GM21360 (cell line): ENCODE measurements at regions not wholly inside any gene's neighbourhood (a gene's known extent, or its start where the extent isn't known, plus 50 kb on each side); places are given as distances from the start of the nearest gene placed in this dataset.

ENCODE experiments used
- ATAC-seq: cut with Tn5 transposase; IDR thresholded peaks from one replicate; pipeline ENCODE4 v1.9.1; 2021; ENCODE audit warnings: mild to moderate bottlenecking, moderate library complexity; ENCODE audit not compliant: unreplicated experiment

DNA sequence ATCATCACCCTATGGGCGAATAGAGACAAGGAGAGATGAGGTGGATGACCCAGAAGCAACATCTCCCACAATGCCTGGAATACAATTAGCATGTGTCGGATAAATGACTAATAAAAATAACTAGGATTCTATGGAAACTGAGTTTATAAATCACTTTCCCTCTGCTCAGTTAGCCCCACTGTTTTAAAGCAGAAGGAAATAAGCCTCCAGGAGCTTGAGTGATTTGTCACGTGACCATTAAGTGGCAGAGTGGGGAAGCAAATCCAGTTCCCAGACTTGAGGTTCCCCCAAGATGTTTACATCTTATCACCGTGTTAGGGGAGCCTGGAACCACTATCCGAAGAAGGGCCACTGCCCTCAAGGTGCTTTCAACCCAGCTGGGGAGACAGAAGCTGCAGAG is 136.5 kb upstream of the CCND2 start:
- no peak for ATAC-seq

DNA sequence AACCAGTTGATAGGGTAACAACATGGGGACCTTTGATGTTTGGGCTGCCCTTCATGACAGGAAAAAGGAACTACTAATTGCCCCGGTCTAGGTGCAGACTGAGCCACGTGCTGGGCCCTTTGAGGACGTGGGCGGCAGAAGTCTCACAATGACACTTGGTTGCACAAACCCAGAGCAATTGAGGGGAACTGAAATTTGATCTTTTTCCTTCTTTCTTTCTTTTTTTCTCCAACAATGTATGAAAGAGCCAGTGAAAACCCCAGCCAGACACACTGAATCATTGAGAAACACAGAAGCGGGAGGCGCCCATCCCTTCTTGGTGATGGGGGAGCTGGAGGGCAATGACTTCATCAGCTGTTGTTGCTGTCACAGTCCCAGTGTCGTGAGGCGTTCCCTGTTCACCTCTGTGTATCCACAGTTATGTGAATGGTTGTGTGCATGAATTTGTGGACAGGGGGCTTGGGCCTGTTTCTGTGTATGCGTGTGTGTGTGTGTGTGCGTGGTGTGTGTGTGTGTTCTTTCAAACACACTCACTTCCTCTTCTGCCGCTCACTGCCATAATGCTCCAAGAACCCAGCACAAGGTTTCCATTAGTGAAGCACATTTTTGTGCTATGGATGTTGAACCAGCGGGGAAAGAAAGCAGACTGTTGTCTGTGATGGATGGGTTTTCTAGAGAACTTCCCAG is 137.5 kb upstream of the CCND2 start:
- peak; percentile 71 for ATAC-seq

DNA sequence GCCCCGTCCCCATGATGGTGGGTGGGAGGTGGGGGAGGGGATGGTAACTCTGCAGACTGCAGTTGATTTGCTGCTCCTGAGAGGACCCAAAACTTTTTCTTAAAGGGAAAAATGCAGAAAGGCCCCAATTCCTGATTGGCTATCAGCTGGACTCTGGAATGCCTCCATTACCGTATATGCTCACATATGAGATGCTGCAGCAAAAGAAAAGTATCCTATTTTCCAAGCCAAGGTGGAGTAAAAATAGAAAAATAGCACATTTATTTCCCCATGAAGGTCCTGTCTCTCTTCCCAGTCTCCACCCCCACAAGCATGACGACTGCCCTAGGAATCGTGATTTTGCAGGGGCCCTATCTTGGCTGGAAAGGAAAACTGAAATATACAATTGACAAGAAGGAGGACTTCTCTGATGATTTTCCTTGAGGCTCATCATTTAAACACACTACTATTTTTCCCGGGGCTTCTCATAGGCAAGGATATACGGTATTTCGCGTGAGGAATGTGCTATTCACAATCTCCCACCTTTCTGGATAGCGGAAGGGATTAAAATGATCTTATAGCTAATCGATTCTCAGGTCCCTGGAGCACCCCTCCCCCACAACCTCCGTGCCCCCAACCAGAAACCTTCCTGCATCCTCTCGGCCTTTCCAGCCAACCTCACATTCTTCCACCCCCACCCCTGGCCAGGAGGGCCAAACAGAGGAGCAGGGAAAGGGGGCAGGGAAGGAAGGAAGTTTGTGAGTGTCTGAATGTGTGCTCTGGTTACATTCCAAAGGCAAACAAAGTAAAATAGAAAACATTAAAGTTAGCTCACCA is 138.9 kb upstream of the CCND2 start:
- no peak for ATAC-seq

DNA sequence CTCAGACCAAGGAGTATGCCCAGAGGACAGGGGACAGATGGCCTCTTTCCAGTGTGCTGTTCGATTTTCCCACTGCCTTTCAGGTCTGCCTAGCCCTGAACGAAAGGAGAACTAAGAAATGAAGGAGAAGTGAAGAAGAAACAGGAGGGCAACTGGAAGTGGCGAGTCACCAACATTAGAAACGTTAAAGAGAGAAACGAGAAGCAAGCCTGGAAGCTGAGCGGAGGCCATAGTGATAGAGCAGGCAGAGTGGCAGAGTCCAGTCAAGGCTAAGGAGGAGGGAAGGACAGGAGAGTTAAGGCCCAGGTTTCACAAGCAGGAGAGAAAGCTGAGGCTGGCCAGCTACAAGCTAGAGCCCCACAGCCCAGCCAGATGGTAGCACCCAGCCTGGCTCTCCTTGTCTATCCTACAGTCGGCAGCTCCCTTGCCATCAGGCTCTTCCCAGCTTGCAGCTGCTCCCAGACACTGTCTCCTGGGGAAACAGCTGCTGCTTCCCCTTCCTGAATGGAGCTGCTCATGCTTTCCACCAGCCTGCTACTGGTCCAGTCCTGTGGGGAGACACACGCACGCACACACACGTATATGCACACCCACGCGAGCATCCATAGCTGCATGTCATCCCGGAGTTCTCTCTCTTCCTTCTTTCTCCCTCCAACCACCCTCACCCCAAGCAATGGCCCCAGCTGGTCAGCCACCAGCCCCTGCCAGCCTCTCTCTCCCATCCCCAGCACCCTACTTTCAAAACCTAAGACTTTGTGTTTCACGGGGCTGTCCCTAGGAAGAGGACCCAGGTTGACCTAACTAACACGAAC is 139.7 kb upstream of the CCND2 start:
- ATAC-seq: no peak

DNA sequence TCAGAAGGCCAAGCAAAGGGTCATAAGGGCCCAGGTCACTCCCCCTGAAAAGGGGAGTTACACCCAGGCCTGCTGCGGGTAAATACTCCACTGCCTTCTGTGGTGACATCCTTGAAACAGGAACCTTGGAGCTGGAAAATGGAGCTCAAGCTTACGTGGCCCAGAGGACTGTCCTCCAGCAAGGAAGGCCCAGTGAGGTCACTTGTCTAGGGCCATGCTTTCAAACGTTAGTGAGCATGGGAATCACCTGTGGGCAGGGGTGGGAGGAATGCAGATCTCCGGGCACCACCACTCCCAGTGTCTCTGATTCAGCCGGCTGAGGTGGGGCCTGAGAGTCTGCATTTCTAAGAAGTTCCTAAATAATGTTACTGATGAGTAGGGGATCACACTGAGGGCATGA is 140.5 kb upstream of the CCND2 start:
- no peak for ATAC-seq

DNA sequence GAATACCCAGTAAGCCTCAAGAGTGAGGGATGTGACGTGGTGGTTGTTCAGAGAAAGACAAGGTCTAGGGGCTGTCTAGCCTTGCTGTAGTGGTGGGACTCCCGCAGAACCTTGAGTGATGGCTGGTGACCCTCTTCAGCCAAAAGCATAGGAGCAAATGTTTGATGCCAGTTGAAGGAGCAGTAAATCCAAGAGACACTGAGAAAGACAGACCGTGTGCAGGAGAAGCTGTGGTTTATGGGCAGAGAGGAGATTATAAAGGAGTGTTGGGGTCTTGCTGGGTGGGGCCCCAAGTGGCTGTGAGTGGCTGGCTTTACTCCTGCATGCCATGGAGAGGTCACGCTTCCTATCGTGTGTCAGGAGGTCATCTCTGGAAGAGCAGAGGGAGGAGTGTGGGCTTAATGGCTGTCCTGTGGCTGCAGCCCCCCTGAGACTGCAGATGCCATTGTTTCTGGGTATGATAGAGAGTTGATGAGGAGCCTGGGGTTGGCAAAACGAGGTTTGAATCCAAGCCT is 152.0 kb upstream of the CCND2 start:
- no peak for ATAC-seq

DNA sequence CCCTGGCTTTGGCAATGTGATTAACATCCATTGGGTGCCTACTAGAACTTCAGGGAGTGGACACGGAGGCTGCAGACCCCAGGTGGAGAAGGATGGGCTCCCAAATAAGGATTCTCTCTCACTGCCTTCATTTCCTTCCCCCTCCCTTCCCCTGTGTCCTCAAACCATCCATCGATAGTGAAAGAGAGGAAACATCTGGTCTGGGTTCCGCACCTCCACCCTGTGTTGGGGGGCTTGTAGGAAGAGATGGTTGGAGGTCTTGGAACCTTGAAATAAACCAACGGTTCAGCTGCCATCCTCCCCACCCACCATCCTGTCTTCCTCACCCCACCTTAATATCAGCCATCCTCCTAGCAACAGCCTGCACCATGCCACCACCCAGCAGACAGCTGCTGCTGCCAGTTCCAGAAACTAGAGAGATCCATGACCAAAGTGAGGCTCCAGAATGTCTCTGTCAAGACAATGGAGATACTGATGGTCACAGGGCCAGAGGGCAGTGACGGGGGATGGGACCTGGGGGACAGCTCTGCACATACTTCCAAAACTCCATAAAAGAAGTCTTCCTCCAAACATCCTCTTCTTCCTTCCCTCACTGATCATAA is 153.1 kb upstream of the CCND2 start:
- no peak for ATAC-seq

DNA sequence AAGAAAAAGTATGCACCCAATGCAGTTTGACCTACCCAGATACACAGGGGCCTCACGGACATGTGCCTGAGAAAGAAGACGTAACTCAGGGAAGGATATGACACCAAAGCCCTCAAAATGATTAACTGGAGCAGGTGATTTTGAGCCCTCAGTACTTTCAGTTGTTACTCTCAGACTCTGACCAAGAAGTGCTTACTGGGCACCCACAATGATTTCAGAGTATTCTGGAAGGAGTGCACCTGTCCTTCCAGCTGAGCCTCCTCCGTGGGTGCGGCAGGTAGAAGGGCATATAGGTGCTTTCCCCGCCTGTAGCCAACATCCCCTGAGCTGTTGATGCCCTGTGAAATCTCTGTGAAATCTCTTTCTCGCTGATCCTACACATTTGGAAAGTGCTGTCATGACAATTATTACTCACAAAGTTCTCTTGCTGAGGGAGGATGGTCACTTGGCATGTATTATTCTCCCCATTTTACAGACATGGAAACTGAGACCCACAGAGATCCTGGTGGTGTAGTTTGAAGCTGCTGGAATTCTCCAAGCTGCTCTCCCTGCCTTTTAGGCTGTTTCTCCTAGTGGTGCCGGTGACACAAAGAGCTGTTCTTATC is 154.3 kb upstream of the CCND2 start:
- ATAC-seq: peak; percentile 65

DNA sequence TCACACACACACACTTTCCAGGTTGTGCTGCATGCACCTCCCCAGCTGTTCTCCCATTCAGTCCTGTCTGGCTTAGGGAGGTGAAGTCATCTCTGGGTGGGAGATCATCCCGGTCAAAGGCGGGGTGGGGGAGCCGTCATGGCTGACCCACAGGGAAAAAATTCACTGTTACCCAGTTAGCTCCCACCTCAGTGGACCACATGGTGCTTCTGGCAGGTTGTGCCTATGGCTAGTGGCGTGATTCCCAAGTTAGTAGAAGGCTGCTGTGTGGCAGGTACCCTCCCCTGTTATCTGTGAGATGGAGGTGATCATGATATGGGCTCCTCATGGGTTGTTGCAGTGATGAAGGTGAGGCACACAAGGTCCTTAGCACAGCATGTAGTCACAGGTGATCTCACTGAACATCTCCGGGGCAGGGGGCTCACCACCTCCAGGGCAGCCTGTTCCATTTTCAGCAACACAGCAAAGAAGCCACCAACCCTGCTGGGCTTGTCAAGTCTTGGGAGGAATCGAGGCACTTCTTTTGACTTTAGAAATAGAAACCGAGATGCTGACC is 154.9 kb upstream of the CCND2 start:
- ATAC-seq: peak; percentile 8

DNA sequence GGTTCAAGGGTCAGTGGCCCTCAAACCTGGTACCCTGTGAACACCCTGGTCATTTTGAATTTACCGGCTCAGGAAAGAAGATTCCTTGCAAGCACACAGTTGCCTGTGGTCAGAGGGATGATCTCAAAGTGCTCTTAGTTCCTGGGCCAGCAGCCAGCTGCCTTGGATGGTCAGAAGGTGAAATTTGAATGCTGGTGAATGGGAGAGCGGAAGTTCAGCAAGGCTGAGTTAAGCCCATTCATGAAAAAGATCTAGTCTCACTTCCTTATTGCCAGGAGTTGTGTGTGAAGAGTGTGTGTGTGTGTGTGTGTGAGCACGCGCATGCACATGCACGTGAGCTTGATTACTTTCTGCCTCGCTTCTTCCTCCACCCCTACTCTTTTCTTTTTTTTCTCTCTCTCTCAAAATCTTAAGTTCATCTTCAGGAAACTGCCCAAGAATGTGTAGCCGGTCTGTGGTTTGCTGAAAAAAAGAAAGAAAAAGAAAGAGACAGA is 155.5 kb upstream of the CCND2 start:
- peak; percentile 41 for ATAC-seq

DNA sequence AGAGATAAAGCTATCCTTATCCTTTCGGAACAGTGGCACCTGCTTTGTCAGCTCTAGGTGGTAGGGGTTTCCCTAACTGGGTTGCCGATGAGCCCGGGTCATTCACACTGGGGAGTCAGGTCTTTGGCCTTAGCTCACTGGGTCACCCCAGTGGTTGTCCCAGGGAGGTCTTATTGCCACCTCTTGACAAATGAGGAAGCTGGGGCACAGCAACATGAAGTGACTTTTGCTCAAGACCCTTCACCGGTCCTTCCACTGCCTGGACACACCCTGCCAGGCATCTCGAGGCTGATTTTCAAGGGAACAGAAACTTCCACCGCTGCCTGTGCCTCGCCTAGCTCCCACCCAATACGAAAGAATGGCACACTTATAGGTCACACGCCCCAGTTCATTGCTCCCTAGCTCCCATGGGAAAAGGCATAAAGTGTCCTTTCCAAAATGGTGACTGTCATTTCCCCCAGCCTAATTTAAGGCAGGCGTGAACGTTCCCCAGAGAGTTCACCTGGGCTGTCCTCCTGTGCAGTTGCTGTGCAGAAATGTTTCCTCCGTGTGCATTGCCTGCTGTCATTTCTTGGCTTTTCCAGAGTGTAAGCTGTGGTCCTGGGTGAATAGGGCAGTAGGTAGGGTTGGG is 156.1 kb upstream of the CCND2 start:
- ATAC-seq: peak; percentile 3

DNA sequence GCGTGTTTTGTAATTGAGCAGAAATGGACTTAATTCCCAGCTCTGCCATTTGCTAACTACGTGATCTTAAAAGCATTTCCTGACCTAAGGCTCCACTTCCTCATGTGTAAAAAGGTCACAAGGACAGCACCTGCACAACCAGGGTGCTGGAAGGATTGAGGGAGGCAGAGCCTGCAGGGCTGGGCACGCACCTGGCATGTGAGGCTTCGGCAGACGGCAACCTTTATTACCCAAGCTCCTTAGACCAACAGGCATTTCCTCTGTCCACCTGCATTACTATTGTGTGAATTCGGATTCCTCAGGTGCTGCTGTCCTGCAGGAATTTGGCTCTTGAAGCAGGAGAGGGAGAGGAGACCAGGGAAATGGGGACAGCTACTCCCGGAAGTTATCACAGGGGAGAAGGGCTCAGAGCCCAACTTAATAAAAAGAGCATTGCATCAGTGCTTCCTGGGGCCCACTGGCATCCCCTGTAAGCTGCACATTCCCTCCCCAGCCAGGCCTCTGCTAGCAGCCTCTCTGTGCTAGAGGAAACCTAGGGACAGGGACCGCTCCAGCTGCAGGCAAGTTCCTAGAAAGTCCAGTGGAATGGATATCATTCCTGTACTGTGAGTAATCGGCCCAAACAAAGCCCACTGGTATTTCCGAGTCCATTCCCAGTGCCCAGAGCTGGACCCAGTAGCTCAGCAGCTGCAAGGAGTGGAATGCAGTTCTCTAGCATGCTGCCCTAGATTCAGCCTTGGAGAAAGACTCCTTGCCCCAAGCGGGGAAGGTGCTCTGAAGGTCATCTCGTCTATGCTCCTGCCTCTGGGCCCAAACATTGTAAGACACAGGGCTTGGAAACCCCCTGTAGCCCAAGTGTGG is 157.1 kb upstream of the CCND2 start:
- no peak for ATAC-seq

DNA sequence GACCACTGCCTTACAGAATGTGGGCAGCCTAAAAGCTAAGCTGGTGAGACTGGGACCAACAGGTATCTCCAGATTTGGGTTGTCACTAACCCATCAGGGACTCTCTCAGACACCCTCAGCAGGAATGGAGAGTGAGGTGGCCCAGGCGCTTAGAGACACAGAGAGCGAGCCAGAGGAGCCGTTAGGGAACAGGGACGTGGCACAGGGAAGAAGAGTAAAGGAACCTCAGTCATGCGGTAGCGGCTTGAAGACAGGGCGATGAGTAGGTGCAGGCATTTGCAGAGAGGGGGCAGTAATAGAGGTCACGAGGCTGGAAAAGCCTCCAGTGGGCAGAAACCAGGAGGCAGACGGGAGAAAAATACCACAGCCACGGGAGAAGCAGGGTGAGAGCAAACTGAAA is 158.0 kb upstream of the CCND2 start:
- no peak for ATAC-seq

DNA sequence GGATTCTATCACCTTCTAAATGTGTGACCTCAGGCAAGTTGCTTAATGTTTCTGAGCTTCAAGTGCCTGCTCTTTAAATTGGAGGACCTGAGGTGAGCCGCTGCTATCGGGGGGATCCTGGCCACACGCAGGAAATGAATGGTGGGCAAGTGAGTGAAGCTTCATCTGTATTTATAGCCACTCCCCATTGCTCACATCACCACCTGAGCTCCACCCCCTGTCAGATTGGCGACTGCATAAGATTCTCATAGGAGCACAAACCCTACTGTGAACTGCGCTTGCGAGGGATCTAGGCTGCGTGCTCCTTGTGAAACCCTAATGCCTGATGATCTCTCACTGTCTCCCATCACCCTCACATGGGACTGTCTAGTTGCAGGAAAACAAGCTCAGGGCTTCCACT is 158.6 kb upstream of the CCND2 start:
- ATAC-seq: no peak

DNA sequence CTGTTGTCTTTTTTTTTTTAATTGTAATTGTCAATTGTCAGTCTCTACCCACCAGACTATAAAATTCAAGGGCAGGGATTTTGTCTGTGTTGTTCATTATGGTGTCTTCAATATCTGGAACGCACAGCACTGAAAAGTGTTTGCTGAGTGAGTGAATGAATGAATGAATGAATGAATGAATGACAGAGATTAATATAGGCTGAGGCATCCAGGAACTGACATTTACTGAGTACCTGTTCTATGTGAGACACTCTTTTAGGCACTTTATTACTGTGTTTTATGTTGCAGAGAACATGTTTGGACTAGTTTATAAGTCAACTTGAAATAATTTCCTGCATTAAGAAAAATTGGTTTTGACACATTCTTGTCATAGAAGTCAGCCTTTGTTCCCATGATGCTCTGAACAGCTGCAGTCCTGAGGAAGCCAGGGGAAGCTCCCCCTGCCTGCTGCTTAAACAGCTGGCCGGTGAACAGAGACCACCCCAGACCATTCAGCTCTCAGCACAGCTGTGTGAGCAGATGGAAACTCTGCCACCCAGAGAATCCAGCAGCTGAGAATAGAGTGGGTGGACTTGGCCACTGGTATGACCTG is 160.7 kb upstream of the CCND2 start:
- ATAC-seq: no peak

DNA sequence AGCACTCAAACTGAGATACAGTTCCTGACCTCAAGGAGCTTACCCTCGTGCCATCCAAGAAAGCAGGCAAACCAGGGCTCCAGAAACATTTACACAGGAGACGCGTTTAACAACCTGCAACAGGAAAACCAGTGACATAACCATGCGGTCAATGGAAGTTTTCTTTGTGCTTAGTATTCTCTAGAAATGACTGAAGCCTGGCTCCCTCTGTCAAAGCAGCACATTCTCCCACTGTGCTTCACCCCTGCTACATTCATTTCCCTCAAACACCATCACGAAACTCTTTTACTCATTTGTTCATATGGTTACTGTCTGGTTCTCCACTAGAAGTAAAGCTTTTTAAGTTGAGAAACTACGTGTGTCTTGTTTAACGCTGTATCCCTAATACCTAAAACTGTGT is 161.3 kb upstream of the CCND2 start:
- no peak for ATAC-seq

DNA sequence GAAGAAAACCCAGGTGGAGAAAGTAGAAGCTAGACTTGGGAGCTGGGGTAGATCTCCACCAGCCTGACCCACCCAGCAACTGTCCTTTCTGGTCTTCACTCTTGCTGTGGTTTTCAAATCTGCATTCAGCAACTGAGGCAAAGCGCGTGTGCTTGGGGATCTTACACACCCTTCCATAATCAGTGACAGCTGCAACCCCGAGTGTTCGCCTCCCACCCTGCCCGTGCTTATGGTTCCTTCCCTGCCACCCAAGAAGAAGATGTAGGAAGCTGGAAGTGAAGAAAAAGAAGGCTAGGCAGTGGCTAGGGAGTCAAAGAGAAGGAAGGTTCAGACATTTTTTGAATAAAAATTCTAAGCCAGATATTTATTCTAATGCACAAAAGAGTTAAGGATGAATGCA is 162.6 kb upstream of the CCND2 start:
- no peak for ATAC-seq

DNA sequence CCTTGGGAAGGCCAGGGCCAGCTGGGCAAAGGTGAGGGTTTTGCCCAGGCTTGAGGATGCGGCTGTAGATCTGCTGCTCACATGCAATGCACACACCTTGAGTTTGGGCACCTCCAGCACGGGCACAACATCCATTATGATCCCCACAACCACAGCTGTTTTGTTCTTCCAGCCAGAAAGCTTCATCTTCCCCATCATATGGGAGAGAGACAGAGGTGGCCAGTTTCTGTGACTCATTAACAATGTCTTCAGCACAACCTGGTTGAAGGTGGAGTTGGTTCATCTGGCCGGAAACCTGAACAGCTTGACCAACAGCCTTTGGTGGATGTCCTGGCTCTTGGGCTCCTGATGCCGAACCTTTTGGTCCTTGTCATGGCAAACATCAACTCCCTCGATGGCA is 163.7 kb upstream of the CCND2 start:
- no peak for ATAC-seq
